ENCODE measurements at regions not wholly inside any gene's neighbourhood (a gene's known extent, or its start where the extent isn't known, plus 50 kb on each side); places are given as distances from the start of the nearest gene placed in this dataset.
"Not testable (repeated sequence)": the region's sequence is repeated elsewhere in the genome, so short reads cannot be mapped to it uniquely, and the experiment has no call there.

- H3K27me3 ChIP-seq (ENCODE audit: insufficient read depth, low read depth): no peaks in the 10 kb centered on the region
- DNase-seq: no peak
- no peak overlapping the region for H3K4me3 ChIP-seq
- BruUV-seq (replicated peaks): no TSS peak
- H3F3A ChIP-seq (ENCODE audit: insufficient read depth, low read depth): no peaks in the 10 kb centered on the region
- H4K20me1 ChIP-seq (ENCODE audit: insufficient read depth): no peaks in the 10 kb centered on the region
- TF ChIP-seq EZH2 (IDR thresholded peaks at IDR 0.05; ENCODE audit: low read depth): no peak
- TF ChIP-seq, protein P1, sequence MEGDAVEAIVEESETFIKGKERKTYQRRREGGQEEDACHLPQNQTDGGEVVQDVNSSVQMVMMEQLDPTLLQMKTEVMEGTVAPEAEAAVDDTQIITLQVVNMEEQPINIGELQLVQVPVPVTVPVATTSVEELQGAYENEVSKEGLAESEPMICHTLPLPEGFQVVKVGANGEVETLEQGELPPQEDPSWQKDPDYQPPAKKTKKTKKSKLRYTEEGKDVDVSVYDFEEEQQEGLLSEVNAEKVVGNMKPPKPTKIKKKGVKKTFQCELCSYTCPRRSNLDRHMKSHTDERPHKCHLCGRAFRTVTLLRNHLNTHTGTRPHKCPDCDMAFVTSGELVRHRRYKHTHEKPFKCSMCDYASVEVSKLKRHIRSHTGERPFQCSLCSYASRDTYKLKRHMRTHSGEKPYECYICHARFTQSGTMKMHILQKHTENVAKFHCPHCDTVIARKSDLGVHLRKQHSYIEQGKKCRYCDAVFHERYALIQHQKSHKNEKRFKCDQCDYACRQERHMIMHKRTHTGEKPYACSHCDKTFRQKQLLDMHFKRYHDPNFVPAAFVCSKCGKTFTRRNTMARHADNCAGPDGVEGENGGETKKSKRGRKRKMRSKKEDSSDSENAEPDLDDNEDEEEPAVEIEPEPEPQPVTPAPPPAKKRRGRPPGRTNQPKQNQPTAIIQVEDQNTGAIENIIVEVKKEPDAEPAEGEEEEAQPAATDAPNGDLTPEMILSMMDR (conservative IDR thresholded peaks at IDR 0.05): no peak
- no peaks in the 10 kb centered on the region for H3K9me2 ChIP-seq (ENCODE audit: insufficient read depth)
- H2AFZ ChIP-seq: no peak overlapping the region
- H3K9me3 ChIP-seq (ENCODE audit: insufficient read depth, low read depth): peaks cover 4% of the 10 kb centered on the region; the same call in 1 of the 2 replicates
- intact Hi-C loops (cut with micrococcal nuclease; ENCODE audit: unreplicated experiment): no loop called here
- no peak overlapping the region for H3K27ac ChIP-seq
- H3K4me1 ChIP-seq (replicated peaks; ENCODE audit: insufficient read depth): no peaks in the 10 kb centered on the region
- H3K36me3 ChIP-seq (ENCODE audit: low read depth): no peaks in the 10 kb centered on the region
- ChIA-PET CTCF (no interaction called here), POLR2A (ENCODE audit: unreplicated experiment) (no interaction called here)
- H3K4me2 ChIP-seq: no peak overlapping the region
- no peaks in the 10 kb centered on the region for H3K79me2 ChIP-seq (ENCODE audit: low read depth)
Measured at GRCh38 chr1:55441489-55441888, 226.3 kb upstream of the USP24 start.

GRCh38 chr1:55437692-55438091 is 222.5 kb upstream of the USP24 start:
- Histone ChIP-seq H3F3A (ENCODE audit: insufficient read depth, low read depth) (no peaks in the 10 kb centered on the region), H3K9me2 (ENCODE audit: insufficient read depth) (no peaks in the 10 kb centered on the region), H2AFZ (no peak overlapping the region), H3K36me3 (ENCODE audit: low read depth) (no peaks in the 10 kb centered on the region), H3K4me1 (replicated peaks; ENCODE audit: insufficient read depth) (no peaks in the 10 kb centered on the region), H3K4me2 (no peak overlapping the region), H3K27ac (no peak overlapping the region), H4K20me1 (ENCODE audit: insufficient read depth) (no peaks in the 10 kb centered on the region), H3K9me3 (ENCODE audit: insufficient read depth, low read depth) (no peaks in the 10 kb centered on the region; the same call in 1 of the 2 replicates), H3K27me3 (ENCODE audit: insufficient read depth, low read depth) (no peaks in the 10 kb centered on the region), H3K79me2 (ENCODE audit: low read depth) (no peaks in the 10 kb centered on the region), H3K4me3 (no peak overlapping the region)
- intact Hi-C loops (cut with micrococcal nuclease; ENCODE audit: unreplicated experiment): no loop called here
- no peak for DNase-seq
- ChIA-PET POLR2A (ENCODE audit: unreplicated experiment) (no interaction called here), CTCF (no interaction called here)
- TF ChIP-seq, protein P1 (conservative IDR thresholded peaks at IDR 0.05): no peak
- BruUV-seq (replicated peaks): no TSS peak

GRCh38 chr1:55430720-55431119 is 215.6 kb upstream of the USP24 start:
- H3K36me3 ChIP-seq (ENCODE audit: low read depth); intact Hi-C loops (cut with micrococcal nuclease; ENCODE audit: unreplicated experiment); H3K4me2 ChIP-seq; H3K27me3 ChIP-seq (ENCODE audit: insufficient read depth, low read depth); H3K4me3 ChIP-seq; BruUV-seq (replicated peaks); H2AFZ ChIP-seq; H4K20me1 ChIP-seq (ENCODE audit: insufficient read depth); H3K79me2 ChIP-seq (ENCODE audit: low read depth); H3K9me3 ChIP-seq (ENCODE audit: insufficient read depth, low read depth); H3K9me2 ChIP-seq (ENCODE audit: insufficient read depth): not testable (repeated sequence)
- peak in 1 of 2 experiments; percentile 22 for DNase-seq
- CTCF ChIA-PET: interaction anchor here (1.0 kb wide), 1 partner anchor 55 kb away, joined by 3 read pairs; no protein-coding TSS in a partner anchor
- POLR2A ChIA-PET (ENCODE audit: unreplicated experiment): interaction anchor here (0.6 to 0.7 kb wide), 2 partner anchors 213 to 286 kb away, joined by 3 to 5 read pairs; no protein-coding TSS in a partner anchor
- Histone ChIP-seq H3K27ac (peak overlapping the region; percentile 77; the same call in 1 of the 2 replicates), H3K4me1 (replicated peaks; ENCODE audit: insufficient read depth) (peaks cover 47% of the 10 kb centered on the region), H3F3A (ENCODE audit: insufficient read depth, low read depth) (peaks cover 18% of the 10 kb centered on the region)

GRCh38 chr1:55430206-55430605 is 215.0 kb upstream of the USP24 start:
- H3K4me3 ChIP-seq; intact Hi-C loops (cut with micrococcal nuclease; ENCODE audit: unreplicated experiment); H4K20me1 ChIP-seq (ENCODE audit: insufficient read depth); H3K36me3 ChIP-seq (ENCODE audit: low read depth); H3K9me2 ChIP-seq (ENCODE audit: insufficient read depth); BruUV-seq (replicated peaks); H3K79me2 ChIP-seq (ENCODE audit: low read depth); H3K9me3 ChIP-seq (ENCODE audit: insufficient read depth, low read depth); H3K27me3 ChIP-seq (ENCODE audit: insufficient read depth, low read depth); H2AFZ ChIP-seq: not testable (repeated sequence)
- H3K4me2 ChIP-seq: peak overlapping the region; percentile 45
- CTCF ChIA-PET: interaction anchor here (1.0 kb wide), 1 partner anchor 54 kb away, joined by 3 read pairs; no protein-coding TSS in a partner anchor
- H3F3A ChIP-seq (ENCODE audit: insufficient read depth, low read depth): peaks cover 18% of the 10 kb centered on the region
- H3K4me1 ChIP-seq (replicated peaks; ENCODE audit: insufficient read depth): peaks cover 47% of the 10 kb centered on the region
- H3K27ac ChIP-seq: peak overlapping the region; percentile 77
- DNase-seq: peak in 1 of 2 experiments; percentile 17
- POLR2A ChIA-PET (ENCODE audit: unreplicated experiment): interaction anchor here (0.7 kb wide), 1 partner anchor 287 kb away, joined by 5 read pairs; no protein-coding TSS in a partner anchor
